KMS-11 (cell line): ENCODE measurements at regions not wholly inside any gene's neighbourhood (a gene's known extent, or its start where the extent isn't known, plus 50 kb on each side); places are given as distances from the start of the nearest gene placed in this dataset.

Experiments used
- H2AFZ ChIP-seq: fragments of 200-600 bp; sonication (generic); 2 replicates; pipeline ENCODE4 v1.6.1; 2016; ENCODE audit warnings: antibody characterized with exemption, mixed run types, low read depth
- H3K27ac ChIP-seq: fragments of 200-600 bp; sonication (generic); 2 replicates; pipeline ENCODE4 v1.6.1; 2016; ENCODE audit warnings: mild to moderate bottlenecking, mixed run types
- H3K27me3 ChIP-seq: fragments of 200-600 bp; sonication (generic); 2 replicates; pipeline ENCODE4 v1.6.1; 2017; ENCODE audit warnings: mild to moderate bottlenecking, low read depth, mixed run types, moderate library complexity; ENCODE audit not compliant: insufficient read depth
- H3K36me3 ChIP-seq: fragments of 200-600 bp; sonication (generic); 2 replicates; pipeline ENCODE4 v1.6.1; 2017; ENCODE audit warnings: mild to moderate bottlenecking, mixed run types; ENCODE audit not compliant: insufficient read depth
- H3K4me1 ChIP-seq: fragments of 200-600 bp; sonication (generic); 2 replicates; pipeline ENCODE4 v1.6.1; 2016; ENCODE audit warnings: mild to moderate bottlenecking, low read depth, mixed run types; ENCODE audit not compliant: poor library complexity, severe bottlenecking
- H3K4me2 ChIP-seq: fragments of 200-600 bp; sonication (generic); 2 replicates; pipeline ENCODE4 v1.7.0; 2016; ENCODE audit warnings: mild to moderate bottlenecking, mixed run types
- H3K4me3 ChIP-seq: fragments of 200-600 bp; sonication (generic); IDR thresholded peaks from 2 replicates; pipeline ENCODE4 v1.6.1; 2017; ENCODE audit warnings: low read depth, low read length, mixed read lengths; ENCODE audit not compliant: insufficient read depth
- H3K79me2 ChIP-seq: fragments of 200-600 bp; sonication (generic); 2 replicates; pipeline ENCODE4 v1.6.1; 2016; ENCODE audit warnings: low read depth, mixed run types; ENCODE audit not compliant: insufficient read depth
- H3K9ac ChIP-seq: fragments of 200-600 bp; sonication (generic); 2 replicates; pipeline ENCODE4 v1.6.1; 2016; ENCODE audit warnings: mild to moderate bottlenecking, mixed run types
- H4K20me1 ChIP-seq: fragments of 200-600 bp; sonication (generic); 2 replicates; pipeline ENCODE4 v1.6.1; 2016; ENCODE audit warnings: mild to moderate bottlenecking, mixed run types; ENCODE audit not compliant: insufficient read depth
- CTCF ChIP-seq: fragments of 200-600 bp; sonication (generic); conservative IDR thresholded peaks from 2 replicates; pipeline ENCODE4 v1.6.1; 2017; ENCODE audit warnings: low read depth, mild to moderate bottlenecking, antibody characterized with exemption, low read length, moderate library complexity, mixed read lengths

DNA sequence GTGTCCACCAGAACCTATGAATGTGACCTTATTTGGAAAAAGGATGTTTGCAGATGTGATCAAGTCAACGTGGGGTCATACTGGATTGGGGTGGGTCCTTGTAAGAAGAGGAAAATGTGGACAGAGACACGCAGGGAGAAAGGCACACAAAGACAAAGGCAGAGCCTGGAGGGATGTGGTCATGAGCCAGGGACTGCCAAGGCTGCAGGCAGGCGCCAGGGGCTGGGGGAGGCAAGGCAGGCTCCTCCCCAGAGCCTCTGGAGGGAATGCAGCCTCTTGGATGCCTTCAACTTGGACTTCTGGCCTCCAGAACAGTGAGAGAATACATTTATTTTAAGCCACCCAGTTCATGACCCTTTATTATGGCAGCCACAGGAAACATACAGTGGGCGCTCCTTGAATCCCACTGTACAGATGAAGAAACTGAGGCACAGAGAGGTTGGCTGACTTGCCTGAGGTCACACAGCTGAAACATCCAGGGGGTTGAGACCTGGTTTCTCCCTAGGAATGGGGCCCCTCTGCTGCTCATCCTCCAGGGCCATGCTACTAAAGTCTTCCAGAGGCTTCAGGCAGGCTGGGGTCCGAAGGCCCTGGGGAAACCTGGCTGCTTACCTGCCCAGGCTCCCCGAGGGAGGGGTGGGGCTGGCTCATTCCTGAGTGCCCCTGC, 99.7 kb downstream of the RFLNA start:
- H3K4me2 ChIP-seq = no peak overlapping the region
- H3K79me2 ChIP-seq = no peaks in the 10 kb centered on the region
- no peaks in the 10 kb centered on the region for H3K36me3 ChIP-seq
- no peak overlapping the region for H3K9ac ChIP-seq
- no peak overlapping the region for H2AFZ ChIP-seq
- H4K20me1 ChIP-seq = no peaks in the 10 kb centered on the region
- H3K4me3 ChIP-seq = no peak overlapping the region
- TF ChIP-seq CTCF = no peak
- H3K27ac ChIP-seq = no peak overlapping the region
- no peaks in the 10 kb centered on the region for H3K27me3 ChIP-seq
- H3K4me1 ChIP-seq = no peaks in the 10 kb centered on the region

- no peak overlapping the region for H3K9ac ChIP-seq
- H3K4me1 ChIP-seq = no peaks in the 10 kb centered on the region
- H2AFZ ChIP-seq = no peak overlapping the region
- H3K27me3 ChIP-seq = no peaks in the 10 kb centered on the region
- no peaks in the 10 kb centered on the region for H3K79me2 ChIP-seq
- H3K4me2 ChIP-seq = no peak overlapping the region
- no peak overlapping the region for H3K27ac ChIP-seq
- H3K36me3 ChIP-seq = no peaks in the 10 kb centered on the region
- no peaks in the 10 kb centered on the region for H4K20me1 ChIP-seq
- no peak for TF ChIP-seq CTCF
- H3K4me3 ChIP-seq = no peak overlapping the region
Observed at GRCh38 chr12:124393831-124394230, 98.9 kb downstream of the RFLNA start.

GRCh38 chr12:124393414-124393790, 98.5 kb downstream of the RFLNA start:
- Histone ChIP-seq H3K4me1 (no peaks in the 10 kb centered on the region), H2AFZ (no peak overlapping the region), H3K27ac (no peak overlapping the region), H3K4me3 (no peak overlapping the region), H3K27me3 (no peaks in the 10 kb centered on the region), H3K79me2 (no peaks in the 10 kb centered on the region), H3K4me2 (no peak overlapping the region), H3K36me3 (no peaks in the 10 kb centered on the region), H4K20me1 (no peaks in the 10 kb centered on the region), H3K9ac (no peak overlapping the region)
- no peak for TF ChIP-seq CTCF

GRCh38 chr12:124392667-124393413, 97.9 kb downstream of the RFLNA start:
- Histone ChIP-seq H3K9ac (no peak overlapping the region), H3K79me2 (no peaks in the 10 kb centered on the region), H4K20me1 (no peaks in the 10 kb centered on the region), H3K4me2 (no peak overlapping the region), H3K27me3 (no peaks in the 10 kb centered on the region), H3K36me3 (no peaks in the 10 kb centered on the region), H3K4me3 (no peak overlapping the region), H3K4me1 (no peaks in the 10 kb centered on the region), H3K27ac (no peak overlapping the region), H2AFZ (no peak overlapping the region)
- TF ChIP-seq CTCF = no peak
